H1 (cell line): ENCODE measurements at regions not wholly inside any gene's neighbourhood (a gene's known extent, or its start where the extent isn't known, plus 50 kb on each side); places are given as distances from the start of the nearest gene placed in this dataset.

Experiments
- CTCF ChIA-PET: fragments of 300-600 bp; sonication (Branson Sonifier 250); formaldehyde crosslinking; loops from one replicate; lab custom pipeline; 2021; ENCODE audit not compliant: partially characterized antibody; lab: Charles Lee
- POLR2A ChIA-PET: fragments of 300-600 bp; sonication (Branson Sonifier 250); formaldehyde crosslinking; loops from one replicate; lab custom pipeline; 2021; ENCODE audit warnings: inconsistent platforms; ENCODE audit not compliant: partially characterized antibody; lab: Charles Lee
- DNase-seq, 2 experiments: peaks; one replicate each; pipeline versions ENCODE4 v3.0.0 to v3.0.0-alpha.2; 2010 to 2022; ENCODE audit warnings: low spot score in 2 of 2, low read depth in 1 of 2, mixed read lengths in 1 of 2
- FAIRE-seq: peaks from 2 replicates; lab custom pipeline; 2011; peaks lifted over from hg19 to GRCh38; lab: Jason Lieb, UNC
- H2AFZ ChIP-seq: 2 replicates; pipeline ENCODE4 v1.8.1; 2012; ENCODE audit warnings: low read length, inconsistent platforms
- H2AK5ac ChIP-seq: 2 replicates; pipeline ENCODE4 v1.6.1; 2013; ENCODE audit warnings: low read depth, low read length
- H2BK120ac ChIP-seq: replicated peaks from 2 replicates; pipeline ENCODE3; 2013; ENCODE audit warnings: low read depth, low read length, inconsistent platforms
- H2BK12ac ChIP-seq: 2 replicates; pipeline ENCODE4 v1.6.1; 2013; ENCODE audit warnings: low read depth, low read length
- H2BK15ac ChIP-seq: 2 replicates; pipeline ENCODE4 v1.6.1; 2013; ENCODE audit warnings: low read length
- H2BK20ac ChIP-seq: 2 replicates; pipeline ENCODE4 v1.6.1; 2013; ENCODE audit warnings: low read length
- H2BK5ac ChIP-seq: 2 replicates; pipeline ENCODE4 v1.6.1; 2013; ENCODE audit warnings: low read depth, low read length
- H3K14ac ChIP-seq: 2 replicates; pipeline ENCODE4 v1.6.1; 2013; ENCODE audit warnings: inconsistent platforms; ENCODE audit not compliant: insufficient read length
- H3K18ac ChIP-seq: 2 replicates; pipeline ENCODE4 v1.6.1; 2013; ENCODE audit warnings: low read length; ENCODE audit errors: extremely low read depth
- H3K23ac ChIP-seq: 2 replicates; pipeline ENCODE4 v1.6.1; 2013; ENCODE audit warnings: inconsistent platforms; ENCODE audit not compliant: insufficient read length
- H3K23me2 ChIP-seq: 2 replicates; pipeline ENCODE4 v1.6.1; 2013; ENCODE audit warnings: low read depth, low read length
- H3K27ac ChIP-seq: 2 replicates; pipeline ENCODE4 v1.6.1; 2011; ENCODE audit warnings: low read depth, low read length, inconsistent platforms
- H3K27me3 ChIP-seq, 4 experiments: replicated peaks in 1 of 4; 1 replicate in 1 of 4; 2 replicates in 3 of 4; pipeline versions ENCODE4 v1.6.1 to v1.8.1; 2011 to 2013; ENCODE audit warnings: low read length in 3 of 4, mild to moderate bottlenecking in 3 of 4, inconsistent platforms in 2 of 4, mixed read lengths in 2 of 4, moderate library complexity in 1 of 4; ENCODE audit not compliant: control insufficient read depth in 3 of 4, insufficient read depth in 3 of 4; ENCODE audit errors: extremely low read depth in 1 of 4
- H3K36me3 ChIP-seq, 4 experiments: 2 replicates each; pipeline versions ENCODE4 v1.6.1 to v1.8.1; 2011 to 2013; ENCODE audit warnings: mild to moderate bottlenecking in 4 of 4, low read length in 3 of 4, moderate library complexity in 2 of 4, control low read depth in 1 of 4, inconsistent platforms in 1 of 4; ENCODE audit not compliant: insufficient read depth in 4 of 4, control insufficient read depth in 2 of 4
- H3K4ac ChIP-seq: replicated peaks from 2 replicates; pipeline ENCODE3; 2013; ENCODE audit warnings: low read length, low read depth, mixed read lengths, inconsistent platforms; ENCODE audit not compliant: insufficient read length
- H3K4me1 ChIP-seq, 4 experiments: replicated peaks in 1 of 4; 1 replicate in 1 of 4; 2 replicates in 3 of 4; pipeline versions ENCODE4 v1.6.1 to v1.8.1; 2011 to 2013; ENCODE audit warnings: low read length in 3 of 4, inconsistent platforms in 2 of 4, mixed read lengths in 1 of 4; ENCODE audit not compliant: insufficient read depth in 4 of 4, control insufficient read depth in 3 of 4
- H3K4me2 ChIP-seq, 2 experiments: 2 replicates each; pipeline versions ENCODE4 v1.6.1 to v1.8.1; 2011 to 2013; ENCODE audit warnings: low read depth in 2 of 2, low read length in 2 of 2, control low read depth in 1 of 2, inconsistent platforms in 1 of 2, mild to moderate bottlenecking in 1 of 2; ENCODE audit not compliant: insufficient read depth in 1 of 2
- H3K4me3 ChIP-seq, 4 experiments: fragments of 200-600, 300-600 bp in 1 of 4; sonication (generic), shearing (Covaris generic), sonication (Bioruptor Twin) in 1 of 4; 2 replicates each; pipeline versions ENCODE4 v1.5.1 to v1.8.1; 2011 to 2016; ENCODE audit warnings: low read length in 4 of 4, low read depth in 3 of 4, control low read depth in 2 of 4, inconsistent platforms in 2 of 4, mild to moderate bottlenecking in 2 of 4, mixed read lengths in 1 of 4, moderate library complexity in 1 of 4; ENCODE audit not compliant: insufficient read depth in 2 of 4; ENCODE audit errors: extremely low read depth in 1 of 4
- H3K56ac ChIP-seq: replicated peaks from 2 replicates; pipeline ENCODE3; 2013; ENCODE audit warnings: low read depth, mild to moderate bottlenecking, mixed read lengths, low read length, inconsistent platforms; ENCODE audit not compliant: insufficient read length
- H3K79me1 ChIP-seq: 2 replicates; pipeline ENCODE4 v1.6.1; 2013; ENCODE audit warnings: low read depth, low read length, control low read depth
- H3K79me2 ChIP-seq, 2 experiments: 2 replicates each; pipeline versions ENCODE4 v1.6.1 to v1.8.1; 2012 to 2013; ENCODE audit warnings: low read length in 2 of 2, mild to moderate bottlenecking in 2 of 2, inconsistent platforms in 1 of 2; ENCODE audit not compliant: insufficient read depth in 2 of 2, control insufficient read depth in 1 of 2
- H3K9ac ChIP-seq, 4 experiments: replicated peaks in 1 of 4; 1 replicate in 1 of 4; 2 replicates in 3 of 4; pipeline versions ENCODE4 v1.6.1 to v1.8.1; 2011 to 2013; ENCODE audit warnings: low read depth in 3 of 4, low read length in 3 of 4, control low read depth in 2 of 4, mild to moderate bottlenecking in 2 of 4, moderate library complexity in 2 of 4, inconsistent platforms in 1 of 4; ENCODE audit errors: extremely low read depth in 1 of 4
- H3K9me3 ChIP-seq, 2 experiments: 2 replicates each; pipeline versions ENCODE4 v1.6.1 to v1.8.1; 2012 to 2013; ENCODE audit warnings: mild to moderate bottlenecking in 2 of 2, moderate library complexity in 2 of 2, control low read depth in 1 of 2, inconsistent platforms in 1 of 2, low read depth in 1 of 2, low read length in 1 of 2, mixed read lengths in 1 of 2; ENCODE audit not compliant: insufficient read depth in 2 of 2
- H4K20me1 ChIP-seq, 2 experiments: replicated peaks in 1 of 2; 2 replicates each; pipeline versions ENCODE3 to v1.8.1; 2011 to 2013; ENCODE audit warnings: inconsistent platforms in 2 of 2, low read length in 2 of 2, mild to moderate bottlenecking in 1 of 2; ENCODE audit not compliant: insufficient read depth in 2 of 2, control insufficient read depth in 1 of 2
- H4K5ac ChIP-seq: 2 replicates; pipeline ENCODE4 v1.6.1; 2013; ENCODE audit warnings: low read length, low read depth, mixed read lengths, inconsistent platforms; ENCODE audit not compliant: insufficient read length
- H4K8ac ChIP-seq: 2 replicates; pipeline ENCODE4 v1.8.0; 2013; ENCODE audit warnings: mild to moderate bottlenecking, moderate library complexity, low read length, inconsistent platforms; ENCODE audit not compliant: insufficient read depth; ENCODE audit errors: extremely low read depth
- H4K91ac ChIP-seq: replicated peaks from 2 replicates; pipeline ENCODE3; 2013; ENCODE audit warnings: low read length, mixed read lengths, inconsistent platforms; ENCODE audit not compliant: insufficient read length
- ASH2L ChIP-seq: fragments of 200-600, 300-600 bp; sonication (generic); IDR thresholded peaks from one replicate; pipeline ENCODE4 v1.7.1; 2017; ENCODE audit warnings: low read length
- BCL11A ChIP-seq, 2 experiments: IDR thresholded peaks; one replicate each; pipeline ENCODE4 v1.6.1; 2011; ENCODE audit warnings: low read depth in 2 of 2, low read length in 2 of 2, mild to moderate bottlenecking in 2 of 2
- CEBPB ChIP-seq: IDR thresholded peaks from 2 replicates; pipeline ENCODE4 v1.6.1; 2012; ENCODE audit warnings: low read depth, low read length
- CREB1 ChIP-seq: IDR thresholded peaks from 2 replicates; pipeline ENCODE4 v1.6.1; 2012; ENCODE audit warnings: inconsistent platforms
- CTBP2 ChIP-seq: IDR thresholded peaks from 2 replicates; pipeline ENCODE4 v1.7.0; 2011; ENCODE audit warnings: borderline replicate concordance, mild to moderate bottlenecking, moderate library complexity, mixed read lengths, low read length; ENCODE audit not compliant: insufficient read depth, insufficient read length
- EP300 ChIP-seq, 2 experiments: IDR thresholded peaks; 1 replicate in 1 of 2; 2 replicates in 1 of 2; pipeline ENCODE4 v1.6.1; 2011 to 2012; ENCODE audit warnings: low read depth in 2 of 2, low read length in 2 of 2, mild to moderate bottlenecking in 2 of 2, borderline replicate concordance in 1 of 2, inconsistent platforms in 1 of 2, moderate library complexity in 1 of 2
- GTF2F1 ChIP-seq: IDR thresholded peaks from 2 replicates; pipeline ENCODE4 v1.6.1; 2012; ENCODE audit warnings: low read depth, low read length, improper control_type of control experiment, borderline replicate concordance
- HDAC2 ChIP-seq, 2 experiments: fragments of 300-600 bp in 1 of 2; sonication (generic) in 1 of 2; IDR thresholded peaks; 2 replicates each; pipeline ENCODE4 v1.6.1; 2011 to 2012; ENCODE audit warnings: low read depth in 2 of 2, low read length in 2 of 2, mild to moderate bottlenecking in 2 of 2, moderate library complexity in 2 of 2, borderline replicate concordance in 1 of 2, inconsistent platforms in 1 of 2
- JUN ChIP-seq: IDR thresholded peaks from 2 replicates; pipeline ENCODE4 v1.6.1; 2011; ENCODE audit warnings: low read depth, mild to moderate bottlenecking, improper control_type of control experiment, low read length
- NANOG ChIP-seq: IDR thresholded peaks from 2 replicates; pipeline ENCODE4 v1.6.1; 2011; ENCODE audit warnings: low read length, low read depth, mild to moderate bottlenecking, inconsistent platforms; ENCODE audit not compliant: insufficient read depth, poor library complexity, severe bottlenecking
- RAD21 ChIP-seq, 2 experiments: IDR thresholded peaks in 1 of 2; conservative IDR thresholded peaks in 1 of 2; 2 replicates each; pipeline ENCODE4 v1.6.1; 2011; ENCODE audit warnings: low read depth in 2 of 2, low read length in 2 of 2, improper control_type of control experiment in 1 of 2, inconsistent platforms in 1 of 2, mild to moderate bottlenecking in 1 of 2, moderate library complexity in 1 of 2
- RBBP5 ChIP-seq: IDR thresholded peaks from 2 replicates; pipeline ENCODE4 v1.7.1; 2012; ENCODE audit warnings: low read depth, mild to moderate bottlenecking, inconsistent platforms, low read length, moderate library complexity, borderline replicate concordance
- SIRT6 ChIP-seq: IDR thresholded peaks from one replicate; pipeline ENCODE4 v1.7.1; 2012; ENCODE audit warnings: low read length, inconsistent platforms
- SRF ChIP-seq: IDR thresholded peaks from 2 replicates; pipeline ENCODE4 v1.6.1; 2011; ENCODE audit warnings: mild to moderate bottlenecking, low read depth, low read length, moderate library complexity
- TBP ChIP-seq: IDR thresholded peaks from 2 replicates; pipeline ENCODE4 v1.6.1; 2011; ENCODE audit warnings: low read depth, low read length, improper control_type of control experiment
- YY1 ChIP-seq: IDR thresholded peaks from 2 replicates; pipeline ENCODE4 v1.6.1; 2011; ENCODE audit warnings: low read depth, mild to moderate bottlenecking, low read length

- Histone ChIP-seq H3K79me2 (no peaks in the 10 kb centered on the region), H3K9me3 (no peaks in the 10 kb centered on the region), H3K4me2 (no peak overlapping the region), H3K79me1 (no peaks in the 10 kb centered on the region), H2AFZ (no peak overlapping the region), H3K9ac (no peak overlapping the region), H3K36me3 (no peaks in the 10 kb centered on the region), H3K18ac (no peak overlapping the region), H2BK5ac (no peak overlapping the region), H2BK15ac (no peak overlapping the region), H2AK5ac (no peak overlapping the region), H3K27ac (no peak overlapping the region), H3K14ac (no peak overlapping the region), H3K23ac (no peak overlapping the region), H3K4me3 (no peak overlapping the region), H3K4ac (no peak overlapping the region), H4K8ac (no peak overlapping the region), H2BK120ac (no peak overlapping the region), H4K20me1 (no peaks in the 10 kb centered on the region), H2BK12ac (no peak overlapping the region), H3K23me2 (no peaks in the 10 kb centered on the region), H3K56ac (no peak overlapping the region), H4K5ac (no peak overlapping the region), H4K91ac (no peak overlapping the region), H3K4me1 (peaks cover 0 to 2% (median 0%) of the 10 kb centered on the region in 4 experiments; a peak in 3 of 7 replicates), H2BK20ac (no peak overlapping the region), H3K27me3 (no peaks in the 10 kb centered on the region)
- POLR2A ChIA-PET: no interaction called here
- FAIRE-seq: no peak
- DNase-seq: no peak
- CTCF ChIA-PET: no interaction called here
- no peak for TF ChIP-seq TBP
- no peak for TF ChIP-seq NANOG
- no peak for TF ChIP-seq YY1
- TF ChIP-seq GTF2F1: no peak
- TF ChIP-seq BCL11A (IDR thresholded peaks at IDR 0.05; ENCODE audit: low read depth in 2 of 2, low read length in 2 of 2): no peak
- TF ChIP-seq HDAC2 (IDR thresholded peaks at IDR 0.05; ENCODE audit: borderline replicate concordance in 1 of 2, low read depth in 2 of 2, low read length in 2 of 2): no peak
- no peak for TF ChIP-seq CREB1
- TF ChIP-seq RAD21 (IDR thresholded peaks at IDR 0.05 in 1 of 2, conservative IDR thresholded peaks at IDR 0.05 in 1 of 2; ENCODE audit: low read depth in 2 of 2, low read length in 2 of 2): no peak
- no peak for TF ChIP-seq CTBP2
- no peak for TF ChIP-seq EP300 (IDR thresholded peaks at IDR 0.05; ENCODE audit: borderline replicate concordance in 1 of 2, low read depth in 2 of 2, low read length in 2 of 2)
- no peak for TF ChIP-seq JUN
- TF ChIP-seq RBBP5: no peak
- TF ChIP-seq SIRT6: no peak
- no peak for TF ChIP-seq SRF
- TF ChIP-seq ASH2L: no peak
- TF ChIP-seq CEBPB: no peak
Measured at GRCh38 chrX:123081776-123082175, 102.3 kb upstream of the GRIA3 start.
